OCI-LY7 (cell line): ENCODE measurements at regions not wholly inside any gene's neighbourhood (a gene's known extent, or its start where the extent isn't known, plus 50 kb on each side); places are given as distances from the start of the nearest gene placed in this dataset.
"Not testable (repeated sequence)": the region's sequence is repeated elsewhere in the genome, so short reads cannot be mapped to it uniquely, and the experiment has no call there.

Source experiments
- BruUV-seq: library from RNA; stranded (reverse); fragments of 400-500 nt; replicated peaks from 2 replicates; lab custom pipeline; 2021; lab: Mats Ljungman, UMichigan
- CTCF ChIA-PET: fragments of 300-600 bp; sonication (Branson Sonifier 250); formaldehyde crosslinking; loops from one replicate; lab custom pipeline; 2022; ENCODE audit warnings: antibody characterized with exemption; ENCODE audit not compliant: unreplicated experiment; lab: Charles Lee
- POLR2A ChIA-PET: fragments of 300-600 bp; sonication (Branson Sonifier 250); formaldehyde crosslinking; loops from one replicate; lab custom pipeline; 2022; ENCODE audit warnings: antibody characterized with exemption; lab: Charles Lee
- DNase-seq: peaks from one replicate; pipeline ENCODE4 v3.0.0-alpha.2; 2015; ENCODE audit warnings: low spot score
- H2AFZ ChIP-seq: fragments of 200-600 bp; sonication (generic), shearing (Covaris generic); 2 replicates; pipeline ENCODE4 v1.6.1; 2014; ENCODE audit warnings: mild to moderate bottlenecking, antibody characterized with exemption, low read length, moderate library complexity
- H3K27ac ChIP-seq: fragments of 200-600 bp; sonication (generic); 2 replicates; pipeline ENCODE4 v1.5.1; 2014; ENCODE audit warnings: mixed run types, low read depth, mild to moderate bottlenecking, moderate library complexity, low read length, inconsistent platforms; ENCODE audit not compliant: poor library complexity, severe bottlenecking
- H3K36me3 ChIP-seq: fragments of 200-600 bp; sonication (generic); 2 replicates; pipeline ENCODE4 v1.6.1; 2014; ENCODE audit warnings: mild to moderate bottlenecking, antibody characterized with exemption, low read length, moderate library complexity, mixed read lengths; ENCODE audit not compliant: insufficient read depth
- H3K4me1 ChIP-seq: fragments of 200-600 bp; sonication (generic); 2 replicates; pipeline ENCODE4 v1.5.1; 2014; ENCODE audit warnings: mild to moderate bottlenecking, low read length; ENCODE audit not compliant: insufficient read depth, poor library complexity, severe bottlenecking
- H3K4me2 ChIP-seq: fragments of 200-600 bp; sonication (generic); 2 replicates; pipeline ENCODE4 v1.6.1; 2014; ENCODE audit warnings: mild to moderate bottlenecking, low read length
- H3K4me3 ChIP-seq: fragments of 200-600 bp; sonication (generic); 2 replicates; pipeline ENCODE4 v1.5.1; 2014; ENCODE audit warnings: mild to moderate bottlenecking, low read depth, low read length; ENCODE audit not compliant: poor library complexity, severe bottlenecking
- H3K79me2 ChIP-seq: fragments of 200-600 bp; sonication (generic); 2 replicates; pipeline ENCODE4 v1.6.1; 2016; ENCODE audit warnings: low read depth, mild to moderate bottlenecking, low read length, moderate library complexity, mixed read lengths; ENCODE audit not compliant: insufficient read depth
- H3K9me2 ChIP-seq: fragments of 200-600 bp; sonication (generic); 2 replicates; pipeline ENCODE4 v1.6.1; 2016; ENCODE audit warnings: mild to moderate bottlenecking, low read length, mixed read lengths; ENCODE audit not compliant: insufficient read depth
- H3K9me3 ChIP-seq: fragments of 200-600 bp; sonication (generic); 2 replicates; pipeline ENCODE4 v1.6.1; 2014; ENCODE audit warnings: mild to moderate bottlenecking, mixed run types, low read length, mixed read lengths
- H4K20me1 ChIP-seq: fragments of 200-600 bp; sonication (generic); 2 replicates; pipeline ENCODE4 v1.6.1; 2014; ENCODE audit warnings: mild to moderate bottlenecking, antibody characterized with exemption, low read length, moderate library complexity, mixed read lengths; ENCODE audit not compliant: insufficient read depth
- EZH2phosphoT487 ChIP-seq: fragments of 200-600 bp; sonication (generic); IDR thresholded peaks from 2 replicates; pipeline ENCODE4 v1.6.1; 2018; ENCODE audit warnings: low read depth, borderline replicate concordance, mild to moderate bottlenecking, mixed run types, antibody characterized with exemption, low read length, moderate library complexity, mixed read lengths
- intact Hi-C: fragments of 100-400 bp; cut with micrococcal nuclease; formaldehyde crosslinking; loops from one replicate; pipeline ENCODE4 v1.10.0; 2022; ENCODE audit not compliant: unreplicated experiment
- TF ChIP-seq, protein P1 (sequence below): fragments of 200-600 bp; sonication (generic); conservative IDR thresholded peaks from 2 replicates; pipeline ENCODE4 v1.5.1; 2014; ENCODE audit warnings: mild to moderate bottlenecking, antibody characterized with exemption, low read length, moderate library complexity, mixed read lengths

DNA sequence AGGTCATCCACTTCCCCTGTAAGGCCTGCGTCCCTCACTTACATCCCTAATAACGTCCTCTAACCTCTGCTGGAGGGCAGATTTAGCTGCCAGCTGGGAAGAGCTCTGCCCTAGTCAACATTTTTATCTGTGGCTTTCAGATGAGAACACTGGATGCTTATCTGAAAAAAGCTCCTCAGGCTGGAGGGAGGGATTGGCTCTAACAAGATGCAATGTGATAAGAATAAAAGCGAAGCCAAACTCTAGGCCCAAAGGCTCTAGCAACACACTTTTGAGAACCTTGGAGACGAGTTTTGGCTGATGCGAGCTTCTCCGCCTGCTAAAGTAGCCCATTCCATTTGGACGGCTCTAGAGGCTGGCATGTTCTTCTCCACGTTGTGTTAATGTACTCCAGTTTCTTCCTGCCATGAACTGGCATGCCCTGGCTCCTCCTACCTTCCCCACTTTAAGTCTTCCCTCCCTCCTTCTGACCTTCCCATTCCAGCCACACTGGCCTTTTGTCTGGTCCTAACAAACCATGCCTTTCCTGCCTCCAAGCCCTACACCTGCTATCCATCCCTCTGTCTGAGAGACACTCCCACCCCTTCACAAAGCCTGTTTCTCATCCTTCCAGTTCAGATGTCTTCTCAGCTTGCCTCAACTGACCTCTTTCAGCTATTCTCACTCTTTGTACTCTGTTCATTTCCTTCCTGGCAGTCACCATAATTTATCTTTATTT lies 62.5 kb upstream of the ATRNL1 start:
- Histone ChIP-seq H4K20me1 (no peaks in the 10 kb centered on the region), H3K79me2 (no peaks in the 10 kb centered on the region), H3K4me2 (no peak overlapping the region), H2AFZ (no peak overlapping the region), H3K27ac (no peak overlapping the region), H3K4me1 (no peaks in the 10 kb centered on the region), H3K9me2 (no peaks in the 10 kb centered on the region), H3K4me3 (no peak overlapping the region), H3K9me3 (no peaks in the 10 kb centered on the region), H3K36me3 (no peaks in the 10 kb centered on the region)
- BruUV-seq: no TSS peak
- ChIA-PET CTCF (no interaction called here), POLR2A (interaction anchor here (0.5 to 0.6 kb wide), 2 partner anchors 40 to 47 kb away, joined by 3 read pairs; no protein-coding TSS in a partner anchor)
- DNase-seq: no peak
- intact Hi-C loops: no loop called here
- no peak for TF ChIP-seq EZH2phosphoT487
- TF ChIP-seq, protein P1, sequence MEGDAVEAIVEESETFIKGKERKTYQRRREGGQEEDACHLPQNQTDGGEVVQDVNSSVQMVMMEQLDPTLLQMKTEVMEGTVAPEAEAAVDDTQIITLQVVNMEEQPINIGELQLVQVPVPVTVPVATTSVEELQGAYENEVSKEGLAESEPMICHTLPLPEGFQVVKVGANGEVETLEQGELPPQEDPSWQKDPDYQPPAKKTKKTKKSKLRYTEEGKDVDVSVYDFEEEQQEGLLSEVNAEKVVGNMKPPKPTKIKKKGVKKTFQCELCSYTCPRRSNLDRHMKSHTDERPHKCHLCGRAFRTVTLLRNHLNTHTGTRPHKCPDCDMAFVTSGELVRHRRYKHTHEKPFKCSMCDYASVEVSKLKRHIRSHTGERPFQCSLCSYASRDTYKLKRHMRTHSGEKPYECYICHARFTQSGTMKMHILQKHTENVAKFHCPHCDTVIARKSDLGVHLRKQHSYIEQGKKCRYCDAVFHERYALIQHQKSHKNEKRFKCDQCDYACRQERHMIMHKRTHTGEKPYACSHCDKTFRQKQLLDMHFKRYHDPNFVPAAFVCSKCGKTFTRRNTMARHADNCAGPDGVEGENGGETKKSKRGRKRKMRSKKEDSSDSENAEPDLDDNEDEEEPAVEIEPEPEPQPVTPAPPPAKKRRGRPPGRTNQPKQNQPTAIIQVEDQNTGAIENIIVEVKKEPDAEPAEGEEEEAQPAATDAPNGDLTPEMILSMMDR: no peak

GRCh38 chr10:115033898-115034297 lies 59.3 kb upstream of the ATRNL1 start:
- no TSS peak for BruUV-seq
- POLR2A ChIA-PET: no interaction called here
- Histone ChIP-seq H3K4me1 (no peaks in the 10 kb centered on the region), H3K4me2 (no peak overlapping the region), H3K4me3 (no peak overlapping the region), H4K20me1 (no peaks in the 10 kb centered on the region), H2AFZ (no peak overlapping the region), H3K9me3 (no peaks in the 10 kb centered on the region), H3K9me2 (no peaks in the 10 kb centered on the region), H3K36me3 (no peaks in the 10 kb centered on the region), H3K27ac (no peak overlapping the region), H3K79me2 (no peaks in the 10 kb centered on the region)
- intact Hi-C loops: no loop called here
- TF ChIP-seq, protein P1: no peak
- TF ChIP-seq EZH2phosphoT487: no peak
- CTCF ChIA-PET: no interaction called here
- no peak for DNase-seq

DNA sequence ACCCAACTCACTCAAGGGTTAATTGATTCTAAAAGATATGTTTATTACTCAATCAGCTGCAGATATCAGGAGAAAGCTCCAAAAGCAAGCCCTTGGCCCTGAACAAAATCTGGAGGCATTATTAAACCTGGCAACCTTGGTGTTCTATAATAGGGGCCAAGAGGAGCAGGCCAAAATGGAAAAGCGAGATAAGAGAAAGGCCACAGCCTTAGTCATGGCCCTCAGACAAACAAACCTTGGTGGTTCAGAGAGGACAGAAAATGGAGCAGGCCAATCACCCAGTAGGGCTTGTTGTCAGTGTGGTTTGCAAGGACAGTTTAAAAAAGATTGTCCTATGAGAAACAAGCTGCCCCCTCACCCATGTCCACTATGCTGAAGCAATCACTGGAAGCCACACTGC lies 53.4 kb upstream of the ATRNL1 start:
- H3K79me2 ChIP-seq, H3K36me3 ChIP-seq, intact Hi-C loops, H3K4me2 ChIP-seq, H3K9me3 ChIP-seq, H3K27ac ChIP-seq, H2AFZ ChIP-seq, H3K4me3 ChIP-seq, BruUV-seq, POLR2A ChIA-PET, H3K9me2 ChIP-seq, CTCF ChIA-PET, H3K4me1 ChIP-seq, DNase-seq, H4K20me1 ChIP-seq: not testable (repeated sequence)
